ENCODE measurements at regions not wholly inside any gene's neighbourhood (a gene's known extent, or its start where the extent isn't known, plus 50 kb on each side); places are given as distances from the start of the nearest gene placed in this dataset.

- TF ChIP-seq CTCF (IDR thresholded peaks at IDR 0.05) (no peak), POLR2A (IDR thresholded peaks at IDR 0.05) (no peak)
These were observed 259.5 kb upstream of the ARRDC3 start for GRCh38 chr5:91642581-91642980.
